GM23338 (cell line): ENCODE measurements at regions not wholly inside any gene's neighbourhood (a gene's known extent, or its start where the extent isn't known, plus 50 kb on each side); places are given as distances from the start of the nearest gene placed in this dataset.

Experiments
- ATAC-seq: fragments of 200-7000 bp; cut with Tn5 transposase; 3 replicates; pipeline ENCODE4 v1.9.1; 2020
- DNase-seq: peaks from one replicate; pipeline ENCODE4 v3.0.0-alpha.2; 2015; ENCODE audit warnings: low spot score
- H2AFZ ChIP-seq: fragments of 200-600 bp; sonication (generic); 2 replicates; pipeline ENCODE4 v1.8.0; 2016; ENCODE audit warnings: antibody characterized with exemption, mild to moderate bottlenecking, moderate library complexity
- H3F3A ChIP-seq: fragments of 200-600 bp; sonication (generic); replicated peaks from 2 replicates; pipeline ENCODE4 v1.8.0; 2017; ENCODE audit warnings: antibody characterized with exemption, mixed run types, low read depth
- H3K27ac ChIP-seq: fragments of 200-600 bp; sonication (generic); 2 replicates; pipeline ENCODE4 v1.6.1; 2016; ENCODE audit warnings: low read depth
- H3K27me3 ChIP-seq: fragments of 200-600 bp; sonication (generic); 2 replicates; pipeline ENCODE4 v1.8.0; 2016; ENCODE audit warnings: mild to moderate bottlenecking, mixed run types, moderate library complexity; ENCODE audit not compliant: insufficient read depth
- H3K36me3 ChIP-seq: fragments of 200-600 bp; sonication (generic); 2 replicates; pipeline ENCODE4 v1.8.0; 2016; ENCODE audit warnings: mild to moderate bottlenecking; ENCODE audit not compliant: insufficient read depth
- H3K4me1 ChIP-seq: fragments of 200-600 bp; sonication (generic); 2 replicates; pipeline ENCODE4 v1.8.0; 2016; ENCODE audit warnings: mild to moderate bottlenecking, moderate library complexity; ENCODE audit not compliant: insufficient read depth
- H3K4me2 ChIP-seq: fragments of 200-600 bp; sonication (generic); 2 replicates; pipeline ENCODE4 v1.7.1; 2017; ENCODE audit warnings: mixed run types
- H3K4me3 ChIP-seq: fragments of 200-600 bp; sonication (generic); 2 replicates; pipeline ENCODE4 v1.6.1; 2016; ENCODE audit warnings: mixed run types
- H3K79me2 ChIP-seq: fragments of 200-600 bp; sonication (generic); replicated peaks from 2 replicates; pipeline ENCODE4 v1.8.0; 2017; ENCODE audit warnings: mild to moderate bottlenecking; ENCODE audit not compliant: insufficient read depth
- H3K9me2 ChIP-seq: fragments of 200-600 bp; sonication (generic); 2 replicates; pipeline ENCODE4 v1.8.0; 2017; ENCODE audit not compliant: insufficient read depth
- H4K20me1 ChIP-seq: fragments of 200-600 bp; sonication (generic); replicated peaks from 2 replicates; pipeline ENCODE4 v1.8.0; 2017; ENCODE audit warnings: mild to moderate bottlenecking; ENCODE audit not compliant: insufficient read depth
- H3K27ac Mint-ChIP-seq: 2 replicates; pipeline ENCODE4 v1.8.0; 2020; ENCODE audit warnings: inconsistent platforms, mild to moderate bottlenecking, moderate library complexity, mixed read lengths
- H3K27me3 Mint-ChIP-seq: 3 replicates; pipeline ENCODE4 v1.8.0; 2022; ENCODE audit warnings: low read depth, mild to moderate bottlenecking, moderate library complexity, mixed read lengths, inconsistent platforms; ENCODE audit not compliant: insufficient read depth, poor library complexity
- H3K36me3 Mint-ChIP-seq: 3 replicates; pipeline ENCODE4 v1.8.0; 2021; ENCODE audit warnings: low read depth, mild to moderate bottlenecking, inconsistent platforms, moderate library complexity, mixed read lengths
- H3K4me1 Mint-ChIP-seq: 3 replicates; pipeline ENCODE4 v1.8.0; 2020; ENCODE audit warnings: mild to moderate bottlenecking, inconsistent platforms, mixed read lengths
- H3K4me3 Mint-ChIP-seq: 3 replicates; pipeline ENCODE4 v1.8.0; 2021; ENCODE audit warnings: moderate library complexity, mild to moderate bottlenecking, inconsistent platforms, mixed read lengths
- H3K9me3 Mint-ChIP-seq: 3 replicates; pipeline ENCODE4 v1.8.0; 2020; ENCODE audit warnings: moderate library complexity, mild to moderate bottlenecking, inconsistent platforms, mixed read lengths
- CREB1 ChIP-seq: fragments of 250-450 bp; sonication (Bioruptor Pico); IDR thresholded peaks from 2 replicates; pipeline ENCODE4 v1.5.0; 2020; ENCODE audit warnings: low read depth, mild to moderate bottlenecking, moderate library complexity
- EZH2 ChIP-seq: fragments of 200-600 bp; sonication (generic); IDR thresholded peaks from one replicate; pipeline ENCODE4 v1.8.0; 2017; ENCODE audit warnings: antibody characterized with exemption, mild to moderate bottlenecking, low read depth; ENCODE audit not compliant: unreplicated experiment
- NANOG ChIP-seq: IDR thresholded peaks from 2 replicates; pipeline ENCODE4 v1.6.1; 2016; ENCODE audit warnings: antibody characterized with exemption, borderline replicate concordance
- STAT1 ChIP-seq: IDR thresholded peaks from one replicate; pipeline ENCODE4 v1.6.1; 2016; ENCODE audit warnings: antibody characterized with exemption; ENCODE audit not compliant: unreplicated experiment
- ZNF331 ChIP-seq: fragments of 250-450 bp; sonication (Bioruptor Pico); IDR thresholded peaks from 2 replicates; pipeline ENCODE4 v1.5.0; 2020; ENCODE audit warnings: low read depth, mild to moderate bottlenecking, moderate library complexity
- TF ChIP-seq, protein P1 (sequence below): fragments of 250-450 bp; sonication (Bioruptor Pico); IDR thresholded peaks from 2 replicates; pipeline ENCODE4 v1.5.0; 2020; ENCODE audit warnings: mild to moderate bottlenecking, moderate library complexity
- TF ChIP-seq, protein P2 (sequence below), 2 experiments: fragments of 200-600 bp in 1 of 2; sonication (generic) in 1 of 2; conservative IDR thresholded peaks; 2 replicates each; pipeline versions ENCODE4 v1.5.1 to v1.6.1; 2016 to 2017; ENCODE audit warnings: antibody characterized with exemption in 2 of 2, low read depth in 2 of 2, mild to moderate bottlenecking in 2 of 2, moderate library complexity in 1 of 2

DNA sequence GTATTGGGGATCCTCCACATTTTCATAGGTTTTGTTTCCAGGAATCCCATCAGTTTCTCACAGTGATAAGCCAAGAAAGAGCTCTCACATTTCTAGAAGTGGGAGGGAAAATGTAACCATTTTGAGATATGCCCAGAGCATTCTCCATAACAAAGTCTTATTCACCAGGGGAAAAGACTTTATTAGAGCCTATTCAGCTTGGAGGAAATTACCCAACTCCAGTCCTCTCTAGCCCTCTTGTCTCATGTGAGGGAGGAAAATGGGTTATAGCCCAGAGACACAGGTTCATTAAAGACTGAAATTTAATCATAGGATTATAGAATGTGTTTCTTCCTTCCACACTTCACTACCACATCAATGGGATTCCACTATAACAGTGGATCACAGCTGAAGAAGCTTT is 61.6 kb upstream of the DYNC1I1 start (continued):
- TF ChIP-seq, protein P1, sequence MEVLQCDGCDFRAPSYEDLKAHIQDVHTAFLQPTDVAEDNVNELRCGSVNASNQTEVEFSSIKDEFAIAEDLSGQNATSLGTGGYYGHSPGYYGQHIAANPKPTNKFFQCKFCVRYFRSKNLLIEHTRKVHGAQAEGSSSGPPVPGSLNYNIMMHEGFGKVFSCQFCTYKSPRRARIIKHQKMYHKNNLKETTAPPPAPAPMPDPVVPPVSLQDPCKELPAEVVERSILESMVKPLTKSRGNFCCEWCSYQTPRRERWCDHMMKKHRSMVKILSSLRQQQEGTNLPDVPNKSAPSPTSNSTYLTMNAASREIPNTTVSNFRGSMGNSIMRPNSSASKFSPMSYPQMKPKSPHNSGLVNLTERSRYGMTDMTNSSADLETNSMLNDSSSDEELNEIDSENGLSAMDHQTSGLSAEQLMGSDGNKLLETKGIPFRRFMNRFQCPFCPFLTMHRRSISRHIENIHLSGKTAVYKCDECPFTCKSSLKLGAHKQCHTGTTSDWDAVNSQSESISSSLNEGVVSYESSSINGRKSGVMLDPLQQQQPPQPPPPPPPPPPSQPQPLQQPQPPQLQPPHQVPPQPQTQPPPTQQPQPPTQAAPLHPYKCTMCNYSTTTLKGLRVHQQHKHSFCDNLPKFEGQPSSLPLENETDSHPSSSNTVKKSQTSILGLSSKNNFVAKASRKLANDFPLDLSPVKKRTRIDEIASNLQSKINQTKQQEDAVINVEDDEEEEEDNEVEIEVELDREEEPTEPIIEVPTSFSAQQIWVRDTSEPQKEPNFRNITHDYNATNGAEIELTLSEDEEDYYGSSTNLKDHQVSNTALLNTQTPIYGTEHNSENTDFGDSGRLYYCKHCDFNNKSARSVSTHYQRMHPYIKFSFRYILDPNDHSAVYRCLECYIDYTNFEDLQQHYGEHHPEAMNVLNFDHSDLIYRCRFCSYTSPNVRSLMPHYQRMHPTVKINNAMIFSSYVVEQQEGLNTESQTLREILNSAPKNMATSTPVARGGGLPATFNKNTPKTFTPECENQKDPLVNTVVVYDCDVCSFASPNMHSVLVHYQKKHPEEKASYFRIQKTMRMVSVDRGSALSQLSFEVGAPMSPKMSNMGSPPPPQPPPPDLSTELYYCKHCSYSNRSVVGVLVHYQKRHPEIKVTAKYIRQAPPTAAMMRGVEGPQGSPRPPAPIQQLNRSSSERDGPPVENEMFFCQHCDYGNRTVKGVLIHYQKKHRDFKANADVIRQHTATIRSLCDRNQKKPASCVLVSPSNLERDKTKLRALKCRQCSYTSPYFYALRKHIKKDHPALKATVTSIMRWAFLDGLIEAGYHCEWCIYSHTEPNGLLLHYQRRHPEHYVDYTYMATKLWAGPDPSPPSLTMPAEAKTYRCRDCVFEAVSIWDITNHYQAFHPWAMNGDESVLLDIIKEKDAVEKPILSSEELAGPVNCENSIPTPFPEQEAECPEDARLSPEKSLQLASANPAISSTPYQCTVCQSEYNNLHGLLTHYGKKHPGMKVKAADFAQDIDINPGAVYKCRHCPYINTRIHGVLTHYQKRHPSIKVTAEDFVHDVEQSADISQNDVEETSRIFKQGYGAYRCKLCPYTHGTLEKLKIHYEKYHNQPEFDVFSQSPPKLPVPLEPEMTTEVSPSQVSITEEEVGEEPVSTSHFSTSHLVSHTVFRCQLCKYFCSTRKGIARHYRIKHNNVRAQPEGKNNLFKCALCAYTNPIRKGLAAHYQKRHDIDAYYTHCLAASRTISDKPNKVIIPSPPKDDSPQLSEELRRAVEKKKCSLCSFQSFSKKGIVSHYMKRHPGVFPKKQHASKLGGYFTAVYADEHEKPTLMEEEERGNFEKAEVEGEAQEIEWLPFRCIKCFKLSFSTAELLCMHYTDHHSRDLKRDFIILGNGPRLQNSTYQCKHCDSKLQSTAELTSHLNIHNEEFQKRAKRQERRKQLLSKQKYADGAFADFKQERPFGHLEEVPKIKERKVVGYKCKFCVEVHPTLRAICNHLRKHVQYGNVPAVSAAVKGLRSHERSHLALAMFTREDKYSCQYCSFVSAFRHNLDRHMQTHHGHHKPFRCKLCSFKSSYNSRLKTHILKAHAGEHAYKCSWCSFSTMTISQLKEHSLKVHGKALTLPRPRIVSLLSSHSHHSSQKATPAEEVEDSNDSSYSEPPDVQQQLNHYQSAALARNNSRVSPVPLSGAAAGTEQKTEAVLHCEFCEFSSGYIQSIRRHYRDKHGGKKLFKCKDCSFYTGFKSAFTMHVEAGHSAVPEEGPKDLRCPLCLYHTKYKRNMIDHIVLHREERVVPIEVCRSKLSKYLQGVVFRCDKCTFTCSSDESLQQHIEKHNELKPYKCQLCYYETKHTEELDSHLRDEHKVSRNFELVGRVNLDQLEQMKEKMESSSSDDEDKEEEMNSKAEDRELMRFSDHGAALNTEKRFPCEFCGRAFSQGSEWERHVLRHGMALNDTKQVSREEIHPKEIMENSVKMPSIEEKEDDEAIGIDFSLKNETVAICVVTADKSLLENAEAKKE (CRISPR knock-in tag) = no peak
- TF ChIP-seq ZNF331 (CRISPR knock-in tag) = no peak

DNA sequence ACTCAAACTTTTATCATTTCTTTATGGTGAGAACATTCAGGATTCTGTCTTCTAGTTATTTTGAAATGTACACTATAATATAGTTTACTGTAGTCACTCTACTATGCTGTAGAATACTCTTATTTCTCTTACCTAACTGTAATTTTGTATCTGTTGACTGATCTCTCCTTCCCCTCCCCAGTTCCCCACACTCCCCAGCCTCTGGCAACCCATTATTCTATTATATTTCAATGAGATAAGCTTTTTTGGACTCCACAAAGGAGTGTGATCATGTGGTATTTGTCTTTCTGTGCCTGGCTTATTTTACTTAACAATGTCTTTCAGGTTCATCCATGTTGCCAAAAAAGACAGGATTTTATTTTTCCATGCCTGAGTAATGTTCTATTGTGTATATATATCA is 71.4 kb upstream of the DYNC1I1 start:
- H3K4me1 ChIP-seq = no peaks in the 10 kb centered on the region
- ATAC-seq = no peak
- TF ChIP-seq NANOG = no peak
- TF ChIP-seq EZH2 = no peak
- TF ChIP-seq CREB1 (CRISPR knock-in tag) = no peak
- TF ChIP-seq, protein P2, sequence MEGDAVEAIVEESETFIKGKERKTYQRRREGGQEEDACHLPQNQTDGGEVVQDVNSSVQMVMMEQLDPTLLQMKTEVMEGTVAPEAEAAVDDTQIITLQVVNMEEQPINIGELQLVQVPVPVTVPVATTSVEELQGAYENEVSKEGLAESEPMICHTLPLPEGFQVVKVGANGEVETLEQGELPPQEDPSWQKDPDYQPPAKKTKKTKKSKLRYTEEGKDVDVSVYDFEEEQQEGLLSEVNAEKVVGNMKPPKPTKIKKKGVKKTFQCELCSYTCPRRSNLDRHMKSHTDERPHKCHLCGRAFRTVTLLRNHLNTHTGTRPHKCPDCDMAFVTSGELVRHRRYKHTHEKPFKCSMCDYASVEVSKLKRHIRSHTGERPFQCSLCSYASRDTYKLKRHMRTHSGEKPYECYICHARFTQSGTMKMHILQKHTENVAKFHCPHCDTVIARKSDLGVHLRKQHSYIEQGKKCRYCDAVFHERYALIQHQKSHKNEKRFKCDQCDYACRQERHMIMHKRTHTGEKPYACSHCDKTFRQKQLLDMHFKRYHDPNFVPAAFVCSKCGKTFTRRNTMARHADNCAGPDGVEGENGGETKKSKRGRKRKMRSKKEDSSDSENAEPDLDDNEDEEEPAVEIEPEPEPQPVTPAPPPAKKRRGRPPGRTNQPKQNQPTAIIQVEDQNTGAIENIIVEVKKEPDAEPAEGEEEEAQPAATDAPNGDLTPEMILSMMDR (conservative IDR thresholded peaks at IDR 0.05; ENCODE audit: low read depth in 2 of 2) = no peak
- TF ChIP-seq ZNF331 (CRISPR knock-in tag) = no peak
- no peak for TF ChIP-seq STAT1
- TF ChIP-seq, protein P1 (CRISPR knock-in tag) = no peak

More for the DNA sequence above, 71.4 kb upstream of the DYNC1I1 start:
- H3K36me3 Mint-ChIP-seq = no peaks in the 10 kb centered on the region
- H3K27me3 Mint-ChIP-seq = no peaks in the 10 kb centered on the region
- H3K27ac Mint-ChIP-seq = no peak overlapping the region
- Histone ChIP-seq H3K79me2 (no peaks in the 10 kb centered on the region), H3F3A (no peaks in the 10 kb centered on the region), H3K4me3 (no peak overlapping the region), H4K20me1 (no peaks in the 10 kb centered on the region), H3K27ac (no peak overlapping the region), H3K36me3 (no peaks in the 10 kb centered on the region), H2AFZ (no peak overlapping the region), H3K9me2 (no peaks in the 10 kb centered on the region), H3K27me3 (no peaks in the 10 kb centered on the region), H3K4me2 (no peak overlapping the region)
- DNase-seq = no peak
- H3K4me3 Mint-ChIP-seq = no peak overlapping the region
- H3K9me3 Mint-ChIP-seq = 0 out of 3 replicates have a peak, but pooled peaks cover 1% of the 10 kb centered on the region
- H3K4me1 Mint-ChIP-seq = no peaks in the 10 kb centered on the region
